ENCODE measurements at regions not wholly inside any gene's neighbourhood (a gene's known extent, or its start where the extent isn't known, plus 50 kb on each side); places are given as distances from the start of the nearest gene placed in this dataset.

GRCh38 chr3:117632191-117632590 lies 922.6 kb downstream of the TUSC7 start:
- DNase-seq: no peak

GRCh38 chr3:117633207-117633606 lies 923.6 kb downstream of the TUSC7 start:
- no peak for DNase-seq

- DNase-seq: no peak
Observed at GRCh38 chr3:117637666-117638065, 928.1 kb downstream of the TUSC7 start.

- no peak for DNase-seq
Observed at GRCh38 chr3:117644203-117644602, 934.6 kb downstream of the TUSC7 start.

GRCh38 chr3:117645561-117646242 lies 936.1 kb downstream of the TUSC7 start:
- no peak for DNase-seq

GRCh38 chr3:117647435-117647834 lies 937.9 kb downstream of the TUSC7 start:
- no peak for DNase-seq

- DNase-seq: no peak
Observed at GRCh38 chr3:117651246-117651645, 941.7 kb downstream of the TUSC7 start.

GRCh38 chr3:117656391-117656790 lies 946.8 kb downstream of the TUSC7 start:
- DNase-seq: no peak

- DNase-seq: no peak
Observed at GRCh38 chr3:117657278-117657677, 947.7 kb downstream of the TUSC7 start.

- no peak for DNase-seq
Observed at GRCh38 chr3:117660941-117661817, 951.6 kb downstream of the TUSC7 start.

GRCh38 chr3:117661818-117662095 lies 952.2 kb downstream of the TUSC7 start:
- no peak for DNase-seq

- no peak for DNase-seq
Observed at GRCh38 chr3:117665296-117665695, 955.7 kb downstream of the TUSC7 start.

GRCh38 chr3:117666325-117666724 lies 956.7 kb downstream of the TUSC7 start:
- no peak for DNase-seq

- no peak for DNase-seq
Observed at GRCh38 chr3:117666812-117667211, 957.2 kb downstream of the TUSC7 start.

- DNase-seq: no peak
Observed at GRCh38 chr3:117669774-117670173, 960.2 kb downstream of the TUSC7 start.

- no peak for DNase-seq
Observed at GRCh38 chr3:117671722-117672318, 962.2 kb downstream of the TUSC7 start.

GRCh38 chr3:117674321-117674720 lies 964.7 kb downstream of the TUSC7 start:
- no peak for DNase-seq

- DNase-seq: no peak
Observed at GRCh38 chr3:117681619-117682018, 972.0 kb downstream of the TUSC7 start.

GRCh38 chr3:117687096-117687495 lies 977.5 kb downstream of the TUSC7 start:
- DNase-seq: no peak

GRCh38 chr3:117688583-117688982 lies 979.0 kb downstream of the TUSC7 start:
- DNase-seq: no peak

- no peak for DNase-seq
Observed at GRCh38 chr3:117691526-117691925, 981.9 kb downstream of the TUSC7 start.

GRCh38 chr3:117692416-117692995 lies 982.9 kb downstream of the TUSC7 start:
- no peak for DNase-seq

- no peak for DNase-seq
Observed at GRCh38 chr3:117695321-117695720, 985.7 kb downstream of the TUSC7 start.

All from activated T-cell treated with anti-CD3 and anti-CD28 coated beads, Interleukin-2, amount 50 U/mL, for 1 hour (primary cell).